Central memory CD4-positive, alpha-beta T cell (primary cell): ENCODE measurements at regions not wholly inside any gene's neighbourhood (a gene's known extent, or its start where the extent isn't known, plus 50 kb on each side); places are given as distances from the start of the nearest gene placed in this dataset.

ENCODE experiments used
- DNase-seq: peaks from one replicate; pipeline ENCODE4 v3.0.0; 2022

GRCh38 chr1:221947731-221948130 is 205.8 kb upstream of the DUSP10 start:
- no peak for DNase-seq

GRCh38 chr1:221946768-221947167 is 204.9 kb upstream of the DUSP10 start:
- DNase-seq = no peak

GRCh38 chr1:221945669-221946068 is 203.8 kb upstream of the DUSP10 start:
- no peak for DNase-seq

- no peak for DNase-seq
Observed at GRCh38 chr1:221944247-221944870, 202.5 kb upstream of the DUSP10 start.

GRCh38 chr1:221940631-221941030 is 198.7 kb upstream of the DUSP10 start:
- no peak for DNase-seq

- no peak for DNase-seq
Observed at GRCh38 chr1:221939607-221940006, 197.7 kb upstream of the DUSP10 start.

- DNase-seq = no peak
Observed at GRCh38 chr1:221937155-221937953, 195.5 kb upstream of the DUSP10 start.

- no peak for DNase-seq
Observed at GRCh38 chr1:221933814-221934213, 191.9 kb upstream of the DUSP10 start.

- no peak for DNase-seq
Observed at GRCh38 chr1:221926441-221926840, 184.6 kb upstream of the DUSP10 start.

- no peak for DNase-seq
Observed at GRCh38 chr1:221925947-221926346, 184.1 kb upstream of the DUSP10 start.

- DNase-seq = no peak
Observed at GRCh38 chr1:221923929-221924598, 182.2 kb upstream of the DUSP10 start.

GRCh38 chr1:221921936-221922335 is 180.0 kb upstream of the DUSP10 start:
- no peak for DNase-seq

- DNase-seq = no peak
Observed at GRCh38 chr1:221919743-221920142, 177.9 kb upstream of the DUSP10 start.

- DNase-seq = no peak
Observed at GRCh38 chr1:221919341-221919740, 177.5 kb upstream of the DUSP10 start.

GRCh38 chr1:221916176-221916575 is 174.3 kb upstream of the DUSP10 start:
- no peak for DNase-seq

- DNase-seq = no peak
Observed at GRCh38 chr1:221915764-221916163, 173.9 kb upstream of the DUSP10 start.

GRCh38 chr1:221913351-221913892 is 171.5 kb upstream of the DUSP10 start:
- no peak for DNase-seq

GRCh38 chr1:221912230-221912629 is 170.3 kb upstream of the DUSP10 start:
- DNase-seq = no peak

- no peak for DNase-seq
Observed at GRCh38 chr1:221911714-221912113, 169.8 kb upstream of the DUSP10 start.

- DNase-seq = no peak
Observed at GRCh38 chr1:221910222-221910621, 168.3 kb upstream of the DUSP10 start.

GRCh38 chr1:221908573-221908972 is 166.7 kb upstream of the DUSP10 start:
- no peak for DNase-seq

- no peak for DNase-seq
Observed at GRCh38 chr1:221907166-221907932, 165.5 kb upstream of the DUSP10 start.

GRCh38 chr1:221905802-221906201 is 163.9 kb upstream of the DUSP10 start:
- DNase-seq = no peak
